Neuron (in vitro differentiated cells): ENCODE measurements at regions not wholly inside any gene's neighbourhood (a gene's known extent, or its start where the extent isn't known, plus 50 kb on each side); places are given as distances from the start of the nearest gene placed in this dataset.

ENCODE experiments used
- H2AFZ ChIP-seq: one replicate; pipeline ENCODE4 v1.6.1; 2013; ENCODE audit warnings: low read depth, mild to moderate bottlenecking, inconsistent platforms, low read length, moderate library complexity
- H3K27me3 ChIP-seq: one replicate; pipeline ENCODE4 v1.6.1; 2013; ENCODE audit warnings: low read length; ENCODE audit not compliant: insufficient read depth
- H3K36me3 ChIP-seq: one replicate; pipeline ENCODE4 v1.6.1; 2013; ENCODE audit warnings: low read length; ENCODE audit not compliant: insufficient read depth
- H3K4me1 ChIP-seq: one replicate; pipeline ENCODE4 v1.6.1; 2013; ENCODE audit warnings: low read length; ENCODE audit not compliant: insufficient read depth
- H3K4me3 ChIP-seq: 2 replicates; pipeline ENCODE4 v1.5.1; 2013; ENCODE audit warnings: mild to moderate bottlenecking, low read length, moderate library complexity
- H3K9me3 ChIP-seq: one replicate; pipeline ENCODE4 v1.6.1; 2013; ENCODE audit warnings: low read length

DNA sequence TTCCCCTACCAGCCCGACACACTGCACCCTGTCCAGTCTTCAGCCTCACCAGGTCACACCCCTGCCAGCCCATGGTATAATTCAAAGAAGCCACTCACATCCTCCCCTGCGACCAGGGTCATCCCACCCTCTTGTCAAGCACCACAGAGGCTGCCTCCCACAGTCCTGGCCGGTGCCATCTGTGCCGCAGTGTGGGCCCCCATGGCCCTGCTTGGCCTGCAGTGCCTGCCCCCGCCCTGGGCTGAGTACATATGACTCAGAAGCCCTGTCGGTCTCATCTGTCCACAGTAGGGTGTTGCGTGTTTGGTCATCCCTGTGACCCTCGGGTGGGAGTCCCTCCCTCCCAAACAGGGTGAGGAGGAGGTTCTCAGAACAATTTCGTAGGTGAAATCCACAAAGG, 190.8 kb upstream of the AJAP1 start:
- H3K9me3 ChIP-seq = no peaks in the 10 kb centered on the region
- no peaks in the 10 kb centered on the region for H3K36me3 ChIP-seq
- H2AFZ ChIP-seq = no peak overlapping the region
- H3K4me3 ChIP-seq = no peak overlapping the region
- no peaks in the 10 kb centered on the region for H3K27me3 ChIP-seq
- H3K4me1 ChIP-seq = no peaks in the 10 kb centered on the region

DNA sequence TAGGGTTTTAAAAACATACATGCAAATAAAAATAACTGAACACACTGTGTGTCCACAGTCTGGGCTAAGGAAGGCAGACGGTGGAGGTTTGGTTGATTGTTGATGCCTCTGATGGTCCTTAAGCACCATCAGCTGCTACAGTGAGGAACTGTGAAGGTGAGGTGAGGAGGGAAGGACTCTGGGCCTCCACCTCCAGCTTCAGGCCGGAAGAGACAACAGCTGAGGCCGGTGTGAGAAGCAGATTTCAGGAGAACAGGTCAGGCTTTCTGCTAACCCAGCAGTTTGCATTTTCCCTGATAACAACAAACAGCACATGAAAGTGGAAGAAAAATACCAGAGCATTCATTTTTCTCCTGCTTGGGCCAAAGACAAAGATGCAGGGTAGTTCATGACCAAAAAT, 189.9 kb upstream of the AJAP1 start:
- H3K4me1 ChIP-seq = no peaks in the 10 kb centered on the region
- H2AFZ ChIP-seq = no peak overlapping the region
- H3K9me3 ChIP-seq = no peaks in the 10 kb centered on the region
- H3K4me3 ChIP-seq = no peak overlapping the region
- H3K27me3 ChIP-seq = no peaks in the 10 kb centered on the region
- no peaks in the 10 kb centered on the region for H3K36me3 ChIP-seq

DNA sequence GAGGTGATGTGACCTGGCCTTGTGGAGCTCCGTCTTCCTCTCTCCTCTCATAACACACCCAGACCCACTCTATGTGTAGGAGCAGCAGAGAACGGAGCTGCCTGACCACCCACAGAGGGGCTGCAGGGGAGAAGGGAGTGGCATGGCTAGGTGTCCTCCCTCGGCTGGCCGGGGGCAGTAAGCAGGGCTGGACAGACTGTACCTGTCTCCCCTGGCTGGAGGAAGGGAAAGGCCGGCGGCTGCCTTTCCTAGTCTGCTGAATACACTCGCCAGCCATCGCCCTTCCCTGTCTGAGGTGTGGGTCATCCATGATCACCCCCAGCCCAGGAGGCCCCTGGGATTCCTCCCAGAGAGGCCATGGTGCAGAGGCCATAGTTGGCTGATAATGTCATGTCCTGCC, 187.2 kb upstream of the AJAP1 start:
- H2AFZ ChIP-seq = no peak overlapping the region

DNA sequence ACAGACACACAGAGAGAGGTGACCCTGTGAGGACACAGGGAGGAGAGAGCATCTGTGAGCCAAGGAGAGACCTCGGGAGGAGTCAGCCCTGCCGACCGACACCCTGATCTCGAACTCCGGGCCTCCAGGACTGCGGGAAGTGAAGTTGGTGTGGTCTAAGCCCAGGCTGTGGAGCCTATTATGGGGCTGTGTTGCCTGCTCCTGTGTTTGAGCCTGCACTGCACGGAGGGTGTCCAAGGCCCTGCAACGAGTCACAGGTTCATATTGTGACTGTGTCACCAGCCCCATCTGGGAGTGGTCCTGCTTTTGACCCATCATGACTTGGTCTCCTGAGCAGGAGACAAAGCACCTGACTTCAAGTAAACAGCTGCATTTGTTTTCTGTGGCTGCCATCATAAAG, 186.0 kb upstream of the AJAP1 start:
- H3K36me3 ChIP-seq = no peaks in the 10 kb centered on the region
- H3K9me3 ChIP-seq = no peaks in the 10 kb centered on the region
- no peaks in the 10 kb centered on the region for H3K4me1 ChIP-seq
- no peak overlapping the region for H3K4me3 ChIP-seq
- no peak overlapping the region for H2AFZ ChIP-seq
- H3K27me3 ChIP-seq = no peaks in the 10 kb centered on the region

More for the DNA sequence above, 187.2 kb upstream of the AJAP1 start:
- Histone ChIP-seq H3K4me1 (no peaks in the 10 kb centered on the region), H3K27me3 (no peaks in the 10 kb centered on the region), H3K4me3 (no peak overlapping the region), H3K36me3 (no peaks in the 10 kb centered on the region), H3K9me3 (no peaks in the 10 kb centered on the region)

DNA sequence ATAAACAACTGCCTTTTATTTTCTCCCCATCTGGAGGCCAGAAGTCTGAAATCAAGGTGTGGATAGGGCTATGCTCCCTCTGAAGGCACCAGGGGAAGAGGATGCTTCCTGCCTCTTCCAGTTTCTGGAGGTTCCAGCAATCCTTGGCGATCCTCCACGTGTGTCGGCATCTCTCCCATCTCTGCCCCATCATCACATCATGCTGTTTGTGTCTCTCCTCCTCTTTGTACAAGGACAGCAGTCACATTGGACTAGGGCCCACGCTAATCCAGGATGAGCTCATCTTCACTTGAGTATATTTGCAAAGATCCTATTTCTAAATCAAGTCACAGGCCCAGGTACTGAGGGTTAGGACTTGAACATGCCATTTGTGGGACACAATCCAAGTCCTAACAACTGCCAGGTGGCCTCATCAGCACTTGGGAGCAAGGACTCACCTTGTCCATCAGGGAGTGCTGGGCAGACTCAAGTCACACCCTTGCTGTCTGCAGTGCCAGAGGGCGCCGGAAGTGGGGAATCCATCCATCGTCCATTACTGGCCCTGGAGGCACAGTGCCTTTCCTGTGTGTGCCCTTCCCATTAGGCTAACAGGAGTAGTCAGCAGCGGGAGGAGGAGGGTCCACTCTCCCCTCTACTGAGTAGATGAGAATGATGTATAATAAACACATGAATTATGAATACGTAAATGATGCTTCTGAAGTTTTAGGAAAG, 185.4 kb upstream of the AJAP1 start:
- H3K27me3 ChIP-seq = no peaks in the 10 kb centered on the region
- no peaks in the 10 kb centered on the region for H3K9me3 ChIP-seq
- no peaks in the 10 kb centered on the region for H3K4me1 ChIP-seq
- no peak overlapping the region for H2AFZ ChIP-seq
- H3K36me3 ChIP-seq = no peaks in the 10 kb centered on the region
- no peak overlapping the region for H3K4me3 ChIP-seq

DNA sequence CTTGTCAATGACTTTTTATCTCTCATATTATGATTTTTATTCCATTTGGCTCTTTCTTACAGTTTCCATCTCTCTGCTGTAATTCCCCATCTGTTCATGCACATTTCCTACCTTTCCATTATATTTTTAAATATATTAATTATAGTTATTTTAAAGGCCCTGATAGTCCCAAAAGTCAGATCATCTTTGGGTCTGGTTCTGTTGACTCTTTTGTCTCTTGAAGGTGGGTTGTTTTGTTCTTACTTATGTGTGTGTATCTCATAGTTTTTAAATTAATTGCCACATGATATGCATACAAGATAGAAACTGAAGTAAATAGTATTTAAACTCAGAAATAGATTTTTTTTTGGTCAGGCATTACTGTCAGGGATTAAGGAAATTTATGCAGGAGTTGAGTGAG, 178.0 kb upstream of the AJAP1 start:
- H3K4me3 ChIP-seq = no peak overlapping the region
- no peak overlapping the region for H2AFZ ChIP-seq
- no peaks in the 10 kb centered on the region for H3K27me3 ChIP-seq
- H3K9me3 ChIP-seq = no peaks in the 10 kb centered on the region
- no peaks in the 10 kb centered on the region for H3K4me1 ChIP-seq
- H3K36me3 ChIP-seq = no peaks in the 10 kb centered on the region

DNA sequence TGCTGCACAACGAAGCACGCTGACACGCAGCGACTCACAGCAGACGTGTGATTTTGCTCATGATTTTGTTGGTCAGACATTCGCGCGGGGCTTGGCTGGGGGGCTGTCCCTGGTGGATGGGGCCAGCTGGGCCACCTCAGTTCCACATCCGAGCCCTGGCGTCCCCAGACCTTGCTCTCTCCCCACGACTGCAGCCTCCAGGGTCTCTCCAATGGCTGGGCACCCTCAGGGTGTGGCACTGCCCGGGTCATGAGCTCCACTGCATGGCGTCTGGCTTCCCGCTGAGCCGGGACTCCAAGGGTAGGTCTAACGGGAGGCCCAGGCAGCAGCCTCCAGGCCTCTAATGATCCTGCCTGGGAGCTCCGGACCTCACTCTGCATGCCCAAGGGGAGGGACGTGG, 173.0 kb upstream of the AJAP1 start:
- Histone ChIP-seq H3K9me3 (no peaks in the 10 kb centered on the region), H2AFZ (no peak overlapping the region), H3K4me3 (no peak overlapping the region), H3K4me1 (no peaks in the 10 kb centered on the region), H3K27me3 (no peaks in the 10 kb centered on the region), H3K36me3 (no peaks in the 10 kb centered on the region)

DNA sequence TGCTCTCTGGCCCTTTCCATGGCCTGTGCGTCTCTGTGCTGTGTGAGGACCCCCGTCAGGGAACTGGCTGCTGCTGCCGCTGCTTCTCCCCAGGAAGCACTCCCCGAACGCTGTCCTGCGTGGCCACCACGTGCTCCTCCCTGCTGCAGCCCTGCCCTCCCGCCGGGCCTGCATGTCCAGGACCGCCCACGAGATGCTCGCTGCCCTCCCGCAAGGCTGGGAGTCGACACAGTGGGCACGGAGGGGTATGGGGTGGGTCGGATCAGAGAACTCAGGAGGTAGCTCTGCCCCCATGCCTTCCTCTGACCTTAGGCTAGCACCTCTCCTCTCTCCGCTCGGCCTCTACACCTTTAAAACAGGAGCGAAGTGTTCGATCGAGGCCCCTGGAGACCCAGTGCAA, 171.9 kb upstream of the AJAP1 start:
- Histone ChIP-seq H3K4me3 (no peak overlapping the region), H3K9me3 (no peaks in the 10 kb centered on the region), H2AFZ (no peak overlapping the region)

DNA sequence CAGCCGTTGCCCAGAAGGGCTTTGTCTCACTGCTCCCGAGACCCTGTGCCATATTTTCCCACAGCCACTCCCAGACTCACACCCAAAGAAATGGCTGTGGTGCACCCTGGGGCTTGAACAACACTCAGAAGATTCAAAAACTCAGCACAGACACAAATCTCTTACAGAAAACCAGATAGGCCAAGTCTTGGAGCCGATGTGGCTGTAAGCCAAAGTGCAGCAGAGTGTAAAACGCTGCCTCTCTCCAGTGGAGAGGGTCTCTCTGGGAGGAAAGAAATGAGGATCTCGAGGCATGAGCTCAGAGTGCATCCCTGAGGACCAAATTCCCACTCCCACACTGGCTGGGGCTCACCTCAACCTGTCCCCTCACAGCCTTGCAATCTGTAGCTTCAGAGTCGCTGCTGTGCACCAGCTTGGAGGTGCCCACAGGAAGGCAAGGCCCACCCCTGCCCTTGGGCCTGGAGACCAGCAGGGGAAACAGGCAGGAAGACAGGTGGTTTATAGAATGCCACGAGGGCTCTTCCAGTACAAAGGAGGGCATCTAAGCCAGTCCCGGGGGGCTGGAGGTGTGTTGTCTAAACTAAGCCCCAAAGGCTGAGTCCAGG, 171.3 kb upstream of the AJAP1 start:
- Histone ChIP-seq H3K27me3 (no peaks in the 10 kb centered on the region), H2AFZ (no peak overlapping the region), H3K9me3 (no peaks in the 10 kb centered on the region), H3K4me1 (no peaks in the 10 kb centered on the region), H3K36me3 (no peaks in the 10 kb centered on the region), H3K4me3 (no peak overlapping the region)

More for the DNA sequence above, 171.9 kb upstream of the AJAP1 start:
- no peaks in the 10 kb centered on the region for H3K27me3 ChIP-seq
- no peaks in the 10 kb centered on the region for H3K36me3 ChIP-seq
- no peaks in the 10 kb centered on the region for H3K4me1 ChIP-seq

DNA sequence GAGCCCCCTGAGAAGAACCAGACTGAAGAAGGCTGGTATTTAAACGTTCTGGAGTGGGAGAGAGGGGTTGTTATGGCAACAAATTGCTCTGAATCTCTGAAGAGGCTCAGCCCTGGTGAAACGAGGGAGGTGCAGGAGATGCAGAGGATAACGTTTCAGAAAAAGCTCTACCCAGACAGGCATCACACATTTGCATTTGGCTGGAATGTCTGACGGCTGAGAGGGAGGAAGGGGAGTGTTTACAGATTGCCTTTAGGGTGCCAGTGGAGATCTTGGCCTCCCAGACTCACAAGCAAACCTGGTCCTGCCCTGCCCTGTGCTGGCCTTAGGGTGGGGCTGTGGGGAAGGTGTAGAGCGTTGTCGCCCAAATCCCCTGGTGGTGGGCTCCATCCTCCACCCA, 169.0 kb upstream of the AJAP1 start:
- Histone ChIP-seq H3K9me3 (no peaks in the 10 kb centered on the region), H3K36me3 (no peaks in the 10 kb centered on the region), H3K4me3 (no peak overlapping the region), H3K4me1 (no peaks in the 10 kb centered on the region), H2AFZ (no peak overlapping the region), H3K27me3 (no peaks in the 10 kb centered on the region)

DNA sequence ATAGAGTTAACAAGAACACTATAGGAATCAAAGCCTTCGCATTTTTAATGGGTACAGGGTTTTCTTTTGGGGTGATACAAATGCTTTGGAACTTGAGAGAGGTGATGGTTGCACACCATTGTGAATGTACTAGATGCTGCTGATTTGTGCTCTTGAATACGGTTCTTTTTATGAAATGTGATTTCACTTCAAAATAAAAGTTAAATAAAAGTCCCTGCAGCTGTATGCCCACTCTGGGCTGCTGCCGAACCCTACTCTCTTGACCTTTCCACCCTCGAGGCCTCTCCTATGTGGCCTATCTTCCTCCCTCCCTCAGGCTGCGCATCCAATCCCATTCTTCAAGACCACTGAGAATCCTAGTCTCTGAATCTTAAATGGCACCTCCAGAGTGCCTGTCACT, 168.5 kb upstream of the AJAP1 start:
- no peaks in the 10 kb centered on the region for H3K36me3 ChIP-seq
- no peak overlapping the region for H2AFZ ChIP-seq
- H3K4me3 ChIP-seq = no peak overlapping the region
- H3K27me3 ChIP-seq = no peaks in the 10 kb centered on the region
- no peaks in the 10 kb centered on the region for H3K9me3 ChIP-seq
- H3K4me1 ChIP-seq = no peaks in the 10 kb centered on the region

DNA sequence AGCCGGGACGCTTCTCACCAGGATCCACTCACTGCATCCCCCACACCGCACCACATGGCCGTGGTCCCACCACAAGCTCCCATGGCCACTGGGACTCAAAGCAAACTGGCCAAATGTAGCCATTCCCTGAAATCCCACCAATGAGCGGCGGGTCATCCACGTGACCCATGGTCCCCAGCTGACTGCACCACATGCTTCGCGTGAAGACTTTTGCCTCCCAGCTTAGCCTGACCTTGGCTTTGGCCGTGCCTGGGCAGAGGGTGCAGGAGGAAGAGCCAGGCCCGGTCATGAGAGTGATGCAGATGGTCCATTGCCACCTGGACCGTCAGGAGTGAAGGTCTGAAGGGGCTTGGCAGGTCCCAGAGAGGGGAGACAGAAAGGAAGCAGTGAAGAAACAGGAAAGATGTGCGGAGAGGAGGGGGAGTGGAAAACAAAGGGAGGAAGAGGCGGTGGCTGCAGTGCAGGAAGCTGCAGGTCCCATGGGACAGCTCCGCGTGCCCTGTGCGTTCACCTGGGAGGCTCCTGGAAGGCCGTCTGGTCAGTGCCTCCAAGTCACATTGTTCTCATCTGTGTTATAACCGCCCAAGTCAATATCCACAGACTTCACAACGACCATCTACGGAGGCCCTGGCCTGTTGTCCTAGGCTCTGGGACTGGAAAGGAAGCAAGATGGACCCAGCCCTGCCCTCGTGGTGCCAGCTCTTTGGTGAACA, 167.8 kb upstream of the AJAP1 start:
- no peaks in the 10 kb centered on the region for H3K36me3 ChIP-seq
- H3K4me3 ChIP-seq = no peak overlapping the region
- no peak overlapping the region for H2AFZ ChIP-seq

DNA sequence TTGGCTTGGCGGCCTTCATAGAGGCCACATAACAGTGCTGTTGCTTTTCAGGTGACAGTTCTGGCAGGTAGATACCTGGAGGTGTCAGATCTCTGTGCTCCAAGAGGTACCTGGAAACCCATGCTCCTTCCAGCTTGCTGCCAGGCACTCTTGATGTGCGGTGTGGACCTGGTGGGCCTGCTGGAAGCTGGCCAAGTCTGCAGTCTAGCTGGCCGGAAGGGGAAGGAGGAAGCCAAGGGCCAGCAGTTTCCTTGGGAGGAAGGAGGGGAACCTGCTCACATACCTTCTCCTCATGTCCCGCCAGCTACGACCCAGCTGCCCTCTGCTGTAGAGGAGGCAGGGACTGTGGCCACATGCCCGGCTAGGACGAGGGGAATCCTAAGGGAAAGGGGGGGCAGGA, 166.4 kb upstream of the AJAP1 start:
- Histone ChIP-seq H2AFZ (no peak overlapping the region), H3K4me3 (no peak overlapping the region), H3K9me3 (no peaks in the 10 kb centered on the region), H3K36me3 (no peaks in the 10 kb centered on the region), H3K4me1 (no peaks in the 10 kb centered on the region), H3K27me3 (no peaks in the 10 kb centered on the region)

More for the DNA sequence above, 167.8 kb upstream of the AJAP1 start:
- Histone ChIP-seq H3K27me3 (no peaks in the 10 kb centered on the region), H3K9me3 (no peaks in the 10 kb centered on the region), H3K4me1 (no peaks in the 10 kb centered on the region)
